SK-N-SH treated with all-trans-retinoic acid at 6 μM for 48 hours (cell line): ENCODE measurements at regions not wholly inside any gene's neighbourhood (a gene's known extent, or its start where the extent isn't known, plus 50 kb on each side); places are given as distances from the start of the nearest gene placed in this dataset.

Experiments
- ARNTL ChIP-seq: fragments of 450-650 bp; formaldehyde crosslinking; IDR thresholded peaks from 2 replicates; pipeline ENCODE4 v1.5.0; 2020; ENCODE audit warnings: low read depth, mild to moderate bottlenecking, moderate library complexity, borderline replicate concordance
- GLIS3 ChIP-seq: fragments of 250-450 bp; sonication (Bioruptor Pico); IDR thresholded peaks from 2 replicates; pipeline ENCODE4 v1.5.0; 2020; ENCODE audit warnings: mild to moderate bottlenecking, moderate library complexity
- PPARA ChIP-seq: fragments of 250-450 bp; sonication (Bioruptor Pico); IDR thresholded peaks from 2 replicates; pipeline ENCODE4 v1.5.0; 2020; ENCODE audit warnings: mild to moderate bottlenecking, borderline replicate concordance
- SNAI2 ChIP-seq: fragments of 250-450 bp; sonication (Bioruptor Pico); IDR thresholded peaks from 2 replicates; pipeline ENCODE4 v1.5.0; 2020; ENCODE audit warnings: mild to moderate bottlenecking, moderate library complexity
- TCF4 ChIP-seq: fragments of 250-450 bp; sonication (Bioruptor Pico); IDR thresholded peaks from 2 replicates; pipeline ENCODE4 v1.8.0; 2021; ENCODE audit warnings: mild to moderate bottlenecking, moderate library complexity, borderline replicate concordance
- ZNF8 ChIP-seq: fragments of 450-650 bp; formaldehyde crosslinking; IDR thresholded peaks from 2 replicates; pipeline ENCODE4 v1.5.0; 2020; ENCODE audit warnings: mild to moderate bottlenecking, moderate library complexity

DNA sequence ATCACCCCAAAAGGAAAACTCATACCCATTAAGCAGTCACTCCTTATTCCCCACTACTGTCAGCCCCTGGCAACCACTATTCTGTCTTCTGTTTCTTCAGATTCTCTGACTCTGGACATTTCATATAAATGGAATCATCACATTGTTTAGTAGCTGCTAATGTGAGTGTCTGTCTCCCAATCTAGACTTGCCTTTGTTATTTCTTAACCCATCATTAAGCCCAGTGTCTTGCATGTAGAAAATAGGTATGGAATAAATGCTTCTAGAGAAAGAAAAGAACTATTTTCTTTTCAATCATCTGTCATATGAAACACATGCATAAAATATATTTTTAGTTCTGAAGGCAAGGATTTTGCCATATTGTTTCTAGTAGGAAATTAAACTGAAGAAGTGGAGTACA lies 610.0 kb downstream of the PLPP3 start:
- no peak for TF ChIP-seq SNAI2 (CRISPR knock-in tag)
- TF ChIP-seq TCF4 (CRISPR knock-in tag): no peak
- TF ChIP-seq PPARA (CRISPR knock-in tag): no peak
- no peak for TF ChIP-seq ARNTL
- no peak for TF ChIP-seq ZNF8
- TF ChIP-seq GLIS3 (CRISPR knock-in tag): no peak
